ENCODE measurements at regions not wholly inside any gene's neighbourhood (a gene's known extent, or its start where the extent isn't known, plus 50 kb on each side); places are given as distances from the start of the nearest gene placed in this dataset.

DNA sequence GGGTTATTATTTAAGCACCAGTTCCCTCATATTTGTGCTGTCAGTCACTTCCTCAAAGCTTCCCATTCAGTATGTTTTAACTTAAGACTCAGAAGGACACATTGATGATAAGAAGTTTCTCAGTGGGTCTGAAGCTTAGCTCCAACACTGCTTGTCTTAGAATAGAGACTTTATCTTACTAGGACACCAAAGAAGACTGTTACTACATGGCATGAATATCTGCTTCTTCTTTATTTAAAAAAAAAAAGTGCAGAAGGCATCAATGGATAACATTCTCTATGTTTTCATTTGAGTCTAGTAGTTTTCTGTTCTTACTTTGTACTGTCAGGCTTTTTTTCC, 404.2 kb downstream of the DAD1 start:
- H3K4me2 ChIP-seq (ENCODE audit: insufficient read depth in 1 of 2, low read depth in 2 of 2, low read length in 2 of 2) = no peak overlapping the region
- CTCF ChIA-PET (ENCODE audit: partially characterized antibody) = interaction anchor here (0.6 to 2.4 kb wide), 10 partner anchors 14 to 246 kb away, joined by 3 to 11 read pairs (median 5); no protein-coding TSS in a partner anchor
- no peak for TF ChIP-seq ZNF274 (IDR thresholded peaks at IDR 0.05; ENCODE audit: borderline replicate concordance, extremely low read depth, low read length)
- no peak for TF ChIP-seq HDAC2 (IDR thresholded peaks at IDR 0.05; ENCODE audit: borderline replicate concordance in 1 of 2, low read depth in 2 of 2, low read length in 2 of 2)
- TF ChIP-seq JUN (IDR thresholded peaks at IDR 0.05; ENCODE audit: low read depth, low read length) = no peak
- TF ChIP-seq PHF8 (conservative IDR thresholded peaks at IDR 0.05; ENCODE audit: low read depth, low read length) = no peak
- TF ChIP-seq TAF7 (optimal IDR thresholded peaks at IDR 0.05; ENCODE audit: borderline replicate concordance, low read depth, low read length) = no peak
- TF ChIP-seq CHD2 (IDR thresholded peaks at IDR 0.05; ENCODE audit: low read length) = no peak
- TF ChIP-seq SUZ12 (IDR thresholded peaks at IDR 0.05; ENCODE audit: low read length) = no peak
- no peak for TF ChIP-seq SP2 (IDR thresholded peaks at IDR 0.05; ENCODE audit: low read length)
- no peak for TF ChIP-seq RXRA (IDR thresholded peaks at IDR 0.05; ENCODE audit: insufficient read depth, low read depth, low read length)
- no peak for TF ChIP-seq SIRT6 (IDR thresholded peaks at IDR 0.05; ENCODE audit: low read length)
- TF ChIP-seq RBBP5 (IDR thresholded peaks at IDR 0.05; ENCODE audit: borderline replicate concordance, low read depth, low read length) = no peak
- TF ChIP-seq, protein P1, sequence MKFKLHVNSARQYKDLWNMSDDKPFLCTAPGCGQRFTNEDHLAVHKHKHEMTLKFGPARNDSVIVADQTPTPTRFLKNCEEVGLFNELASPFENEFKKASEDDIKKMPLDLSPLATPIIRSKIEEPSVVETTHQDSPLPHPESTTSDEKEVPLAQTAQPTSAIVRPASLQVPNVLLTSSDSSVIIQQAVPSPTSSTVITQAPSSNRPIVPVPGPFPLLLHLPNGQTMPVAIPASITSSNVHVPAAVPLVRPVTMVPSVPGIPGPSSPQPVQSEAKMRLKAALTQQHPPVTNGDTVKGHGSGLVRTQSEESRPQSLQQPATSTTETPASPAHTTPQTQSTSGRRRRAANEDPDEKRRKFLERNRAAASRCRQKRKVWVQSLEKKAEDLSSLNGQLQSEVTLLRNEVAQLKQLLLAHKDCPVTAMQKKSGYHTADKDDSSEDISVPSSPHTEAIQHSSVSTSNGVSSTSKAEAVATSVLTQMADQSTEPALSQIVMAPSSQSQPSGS (IDR thresholded peaks at IDR 0.05; ENCODE audit: low read length) = no peak
- TF ChIP-seq ASH2L (IDR thresholded peaks at IDR 0.05; ENCODE audit: low read length) = no peak
- TF ChIP-seq EP300 (IDR thresholded peaks at IDR 0.05; ENCODE audit: borderline replicate concordance in 1 of 2, low read depth in 2 of 2, low read length in 2 of 2) = no peak
- no peak for TF ChIP-seq BACH1 (IDR thresholded peaks at IDR 0.05; ENCODE audit: low read length)

More for the DNA sequence above, 404.2 kb downstream of the DAD1 start:
- no peak for DNase-seq (ENCODE audit: low read depth in 1 of 2, low spot score in 2 of 2)
- H2AK5ac ChIP-seq (ENCODE audit: low read depth, low read length) = no peak overlapping the region
- no peaks in the 10 kb centered on the region for H3K36me3 ChIP-seq (ENCODE audit: control insufficient read depth in 2 of 4, insufficient read depth in 4 of 4, low read length in 3 of 4)
- no peak overlapping the region for H2BK20ac ChIP-seq (ENCODE audit: low read length)
- no peaks in the 10 kb centered on the region for H3K79me2 ChIP-seq (ENCODE audit: control insufficient read depth in 1 of 2, insufficient read depth in 2 of 2, low read length in 2 of 2)
- no peak overlapping the region for H3K4ac ChIP-seq (replicated peaks; ENCODE audit: insufficient read length, low read depth, low read length)
- H3K23me2 ChIP-seq (ENCODE audit: low read depth, low read length) = no peaks in the 10 kb centered on the region
- H3K79me1 ChIP-seq (ENCODE audit: low read depth, low read length) = no peaks in the 10 kb centered on the region
- no peak overlapping the region for H3K56ac ChIP-seq (replicated peaks; ENCODE audit: insufficient read length, low read depth, low read length)
- H3K9me3 ChIP-seq (ENCODE audit: insufficient read depth in 2 of 2, low read depth in 1 of 2, low read length in 1 of 2) = no peaks in the 10 kb centered on the region
- 0 out of 7 replicates have a peak, but pooled peaks cover 0 to 2% (median 0%) of the 10 kb centered on the region in 4 experiments for H3K4me1 ChIP-seq (replicated peaks in 1 of 4; ENCODE audit: control insufficient read depth in 3 of 4, insufficient read depth in 4 of 4, low read length in 3 of 4)
- H2AFZ ChIP-seq (ENCODE audit: low read length) = no peak overlapping the region
- no peak overlapping the region for H3K18ac ChIP-seq (ENCODE audit: extremely low read depth, low read length)
- H3K14ac ChIP-seq (ENCODE audit: insufficient read length) = no peak overlapping the region
- no peak overlapping the region for H4K5ac ChIP-seq (ENCODE audit: insufficient read length, low read depth, low read length)
- H2BK5ac ChIP-seq (ENCODE audit: low read depth, low read length) = no peak overlapping the region
- no peak overlapping the region for H3K27ac ChIP-seq (ENCODE audit: low read depth, low read length)
- no peak overlapping the region for H4K91ac ChIP-seq (replicated peaks; ENCODE audit: insufficient read length, low read length)
- no peak overlapping the region for H4K8ac ChIP-seq (ENCODE audit: extremely low read depth, insufficient read depth, low read length)
- H3K9ac ChIP-seq (replicated peaks in 1 of 4; ENCODE audit: extremely low read depth in 1 of 4, low read depth in 3 of 4, low read length in 3 of 4) = no peak overlapping the region
- FAIRE-seq = no peak
- POLR2A ChIA-PET (ENCODE audit: partially characterized antibody) = no interaction called here
- no peak overlapping the region for H3K4me3 ChIP-seq (ENCODE audit: extremely low read depth in 1 of 4, insufficient read depth in 2 of 4, low read depth in 3 of 4, low read length in 4 of 4)
- H2BK12ac ChIP-seq (ENCODE audit: low read depth, low read length) = no peak overlapping the region
- H4K20me1 ChIP-seq (replicated peaks in 1 of 2; ENCODE audit: control insufficient read depth in 1 of 2, insufficient read depth in 2 of 2, low read length in 2 of 2) = no peaks in the 10 kb centered on the region
- H3K27me3 ChIP-seq (replicated peaks in 1 of 4; ENCODE audit: control insufficient read depth in 3 of 4, extremely low read depth in 1 of 4, insufficient read depth in 3 of 4, low read length in 3 of 4) = no peaks in the 10 kb centered on the region
- no peak overlapping the region for H2BK120ac ChIP-seq (replicated peaks; ENCODE audit: low read depth, low read length)
- no peak overlapping the region for H3K23ac ChIP-seq (ENCODE audit: insufficient read length)
- H2BK15ac ChIP-seq (ENCODE audit: low read length) = no peak overlapping the region
